Endothelial cell of hepatic sinusoid (primary cell): ENCODE measurements at regions not wholly inside any gene's neighbourhood (a gene's known extent, or its start where the extent isn't known, plus 50 kb on each side); places are given as distances from the start of the nearest gene placed in this dataset.

Source experiments
- in situ Hi-C: cut with HindIII; loops from 2 replicates; pipeline ENCODE4 v1.10.0; 2017; ENCODE audit warnings: low sequenced_read_pairs

DNA sequence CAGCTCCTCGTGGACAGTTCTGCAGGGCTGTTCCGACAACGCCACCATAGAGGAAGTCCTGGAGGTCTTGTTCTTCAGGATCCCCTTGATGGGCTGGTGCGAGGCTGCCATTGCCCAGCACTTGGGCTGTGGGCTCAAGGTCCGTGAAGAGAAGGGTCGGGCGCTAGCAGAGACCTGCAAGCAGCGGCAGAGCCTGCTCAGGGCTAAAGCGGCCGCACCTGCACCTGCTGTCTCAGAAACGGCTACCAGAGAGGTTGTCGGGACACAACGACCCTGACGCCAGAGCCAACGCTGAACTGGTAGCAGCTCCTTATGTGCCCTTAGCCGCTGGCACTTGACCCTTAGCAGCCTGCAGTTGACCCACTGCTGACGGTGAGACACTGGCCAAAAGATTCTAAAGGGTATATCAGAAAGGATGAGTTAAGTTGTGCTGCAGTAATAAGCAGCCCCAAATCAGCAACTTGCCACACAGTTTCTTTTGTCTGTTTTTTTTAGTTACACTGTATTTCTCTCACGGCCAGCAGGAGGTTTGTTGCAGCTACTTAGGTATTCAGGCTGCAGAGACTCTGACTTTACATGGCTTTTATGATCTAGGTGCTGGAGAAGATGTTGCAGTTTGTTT lies 55.5 kb upstream of the ST6GAL2 start:
- in situ Hi-C loops: no loop called here

DNA sequence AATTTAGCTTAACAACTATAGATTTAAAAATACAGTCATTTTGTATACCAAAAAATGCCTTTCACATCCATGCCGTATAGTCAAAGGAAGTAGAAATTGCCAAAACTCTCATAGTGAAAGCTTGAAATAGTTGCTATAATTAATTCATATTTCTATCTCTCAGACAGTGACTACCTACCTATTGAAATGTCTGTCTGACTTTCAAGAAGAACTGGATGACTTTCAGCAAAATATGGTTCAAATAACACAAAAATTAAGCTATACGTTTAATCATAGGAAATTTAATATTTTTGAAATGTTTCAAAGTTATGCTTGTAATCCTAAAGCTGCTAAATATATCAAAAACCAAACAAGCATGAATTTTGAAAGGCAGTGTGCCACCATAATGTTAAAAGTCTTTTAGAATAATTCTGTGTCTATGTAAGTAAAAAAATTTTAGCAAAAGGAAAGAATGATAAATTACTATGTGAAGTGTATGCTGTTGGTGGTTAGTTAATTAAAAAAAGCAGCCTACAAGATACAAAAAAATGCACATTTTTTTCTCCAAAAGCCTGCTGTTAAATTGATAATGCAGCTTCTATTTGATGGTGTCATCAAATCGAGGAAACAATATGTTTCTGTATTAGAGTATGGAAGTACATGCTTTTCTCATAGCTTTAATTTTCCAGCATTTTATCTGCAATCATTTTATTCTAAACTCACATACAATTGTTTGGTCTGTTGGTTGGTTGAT lies 57.7 kb upstream of the ST6GAL2 start:
- in situ Hi-C loops: no loop called here

GRCh38 chr2:106944215-106944614 lies 58.2 kb upstream of the ST6GAL2 start:
- in situ Hi-C loops: no loop called here

GRCh38 chr2:106948540-106948939 lies 62.6 kb upstream of the ST6GAL2 start:
- in situ Hi-C loops: no loop called here

GRCh38 chr2:106953236-106953635 lies 67.3 kb upstream of the ST6GAL2 start:
- in situ Hi-C loops: no loop called here

GRCh38 chr2:106953779-106954178 lies 67.8 kb upstream of the ST6GAL2 start:
- in situ Hi-C loops: no loop called here

DNA sequence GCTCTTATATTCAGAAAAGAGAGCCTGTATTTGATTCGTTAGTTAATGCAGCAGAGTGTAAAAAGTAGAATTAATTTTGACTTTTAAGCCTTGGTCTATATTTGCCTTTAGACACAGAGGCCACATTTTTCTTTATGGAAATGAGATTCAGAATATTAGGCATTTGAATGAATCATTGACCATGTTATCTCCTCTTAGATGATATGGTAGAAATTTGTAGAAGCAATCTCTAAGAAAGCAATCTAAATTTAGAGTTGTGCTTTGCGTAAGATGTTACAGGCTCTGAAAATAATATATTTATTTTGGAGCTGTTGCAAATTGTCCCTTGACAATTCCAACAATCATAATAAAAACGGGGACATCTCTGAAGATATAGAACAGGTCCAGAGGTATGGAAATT lies 68.3 kb upstream of the ST6GAL2 start:
- in situ Hi-C loops: no loop called here

DNA sequence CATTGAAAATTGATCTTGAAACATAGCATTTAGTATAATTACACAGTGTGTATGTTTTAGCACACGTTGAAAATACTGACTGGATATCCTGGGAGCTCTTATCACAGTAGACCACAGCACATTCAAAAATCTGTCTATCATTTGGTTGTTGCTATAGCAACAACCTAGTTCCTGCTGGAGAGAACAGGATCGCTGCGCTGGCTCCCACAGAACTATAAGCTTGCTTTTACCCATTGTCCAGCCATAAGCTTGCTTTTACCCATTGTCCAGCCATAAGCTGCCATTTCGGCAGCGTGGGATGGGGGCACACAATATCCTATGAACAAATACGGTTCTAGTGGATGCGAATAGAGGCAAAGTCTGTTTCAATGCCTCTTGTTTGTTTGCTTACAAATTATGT lies 70.4 kb upstream of the ST6GAL2 start:
- in situ Hi-C loops: no loop called here

GRCh38 chr2:106956879-106957278 lies 70.9 kb upstream of the ST6GAL2 start:
- in situ Hi-C loops: no loop called here

GRCh38 chr2:106959975-106960682 lies 74.2 kb upstream of the ST6GAL2 start:
- in situ Hi-C loops: no loop called here

DNA sequence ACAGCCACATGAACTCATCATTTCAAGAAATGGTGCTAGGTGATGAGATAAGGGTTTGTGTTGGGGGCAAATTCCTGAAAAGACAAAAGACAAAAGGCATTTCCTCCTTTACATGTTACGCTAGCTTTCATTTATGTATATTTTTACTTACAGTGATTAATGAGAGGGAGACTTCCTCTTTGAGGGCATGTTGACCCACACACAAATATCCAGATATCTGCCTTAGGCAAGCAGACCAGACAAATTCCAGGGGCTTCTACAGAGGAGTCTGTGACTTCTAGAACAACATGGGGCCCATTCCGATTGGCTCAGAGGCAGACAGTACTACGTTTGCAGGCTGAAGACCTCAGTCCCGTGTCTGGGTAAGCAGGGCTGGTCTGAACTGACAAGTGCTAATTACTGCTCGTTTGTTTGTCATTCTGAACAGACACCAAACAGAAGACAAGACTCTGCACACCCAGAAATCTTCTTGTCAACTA lies 74.8 kb upstream of the ST6GAL2 start:
- in situ Hi-C loops: no loop called here

GRCh38 chr2:106961328-106961727 lies 75.4 kb upstream of the ST6GAL2 start:
- in situ Hi-C loops: no loop called here

DNA sequence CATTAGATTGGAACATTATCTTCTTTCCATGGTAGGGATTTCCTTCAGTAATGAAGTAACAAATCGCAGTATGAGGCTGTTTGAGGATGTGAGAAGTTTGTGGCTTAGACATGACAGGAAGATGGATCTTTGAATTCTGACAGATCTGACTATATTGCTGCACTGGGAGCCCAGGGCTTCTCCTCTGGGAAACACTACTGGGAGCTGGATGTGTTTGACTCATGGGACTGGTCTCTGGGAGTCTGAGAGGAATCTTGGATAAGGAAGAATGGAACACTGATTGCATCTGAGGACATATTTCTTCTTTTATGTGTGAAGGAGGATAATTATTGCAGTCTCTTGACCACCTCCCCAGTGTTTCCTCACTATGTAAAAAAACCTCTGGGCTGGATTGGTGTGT lies 77.2 kb upstream of the ST6GAL2 start:
- in situ Hi-C loops: no loop called here

DNA sequence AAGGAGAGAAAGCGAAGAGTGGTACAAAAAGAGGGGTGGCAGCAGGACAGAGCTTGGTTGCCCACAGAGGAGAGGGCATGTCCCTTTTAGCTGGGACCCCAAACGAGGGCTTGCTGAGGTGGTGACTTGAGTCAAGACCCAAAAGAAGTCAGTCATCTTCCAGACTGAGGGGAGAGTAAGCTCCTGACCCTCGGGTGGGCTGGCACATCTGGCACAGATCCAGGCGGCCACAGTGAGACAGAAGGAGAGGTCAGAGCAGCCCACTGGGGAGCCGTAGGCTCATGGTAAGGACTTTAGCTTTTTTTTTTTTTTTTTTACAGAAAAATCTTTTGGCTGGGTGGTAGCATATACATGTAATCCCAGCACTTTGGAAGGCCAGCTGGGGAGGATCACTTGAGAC lies 77.9 kb upstream of the ST6GAL2 start:
- in situ Hi-C loops: no loop called here

- in situ Hi-C loops: no loop called here
Observed at GRCh38 chr2:106965611-106966010, 79.6 kb upstream of the ST6GAL2 start.

GRCh38 chr2:106969777-106970176 lies 83.8 kb upstream of the ST6GAL2 start:
- in situ Hi-C loops: no loop called here

GRCh38 chr2:106970471-106971261 lies 84.7 kb upstream of the ST6GAL2 start:
- in situ Hi-C loops: no loop called here

DNA sequence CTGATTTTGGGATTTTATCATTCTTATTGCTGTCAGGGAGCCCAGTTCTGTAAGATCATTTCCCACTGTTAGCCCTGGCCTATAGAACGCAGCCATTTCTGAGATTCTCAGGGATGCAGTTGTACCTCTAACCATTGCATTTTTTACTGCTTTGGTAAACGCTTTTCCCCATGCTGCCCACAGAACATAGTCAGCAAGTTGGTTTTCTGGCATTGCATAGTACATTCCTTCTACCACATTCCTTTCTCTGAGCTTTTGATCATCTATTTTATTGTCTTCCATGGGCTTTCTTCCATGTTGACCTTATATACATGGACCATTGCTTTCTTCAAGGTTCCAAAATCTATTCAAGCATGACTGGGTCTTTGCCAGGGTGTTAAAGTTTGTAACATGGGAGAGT lies 86.8 kb upstream of the ST6GAL2 start:
- in situ Hi-C loops: no loop called here

GRCh38 chr2:106974891-106975290 lies 88.9 kb upstream of the ST6GAL2 start:
- in situ Hi-C loops: no loop called here

DNA sequence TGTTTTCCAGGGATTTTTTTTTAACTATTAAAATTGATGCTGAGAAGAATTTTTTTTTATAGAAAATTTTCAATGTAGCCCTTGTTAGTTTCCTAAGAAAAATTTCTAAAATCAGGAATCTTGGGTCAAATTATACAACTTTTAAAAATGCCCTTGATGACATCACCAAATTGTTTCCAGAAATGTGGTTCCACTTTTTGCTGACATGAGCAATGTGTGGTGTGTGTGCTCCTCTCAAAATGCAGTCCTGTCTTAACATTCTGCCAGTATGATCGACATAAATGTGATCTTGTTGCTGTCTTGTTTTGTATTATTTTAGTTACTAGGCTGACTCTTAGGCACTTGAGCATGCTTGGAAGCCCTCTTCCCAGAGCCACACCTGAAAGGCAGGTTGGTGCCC lies 89.7 kb upstream of the ST6GAL2 start:
- in situ Hi-C loops: no loop called here

- in situ Hi-C loops: no loop called here
Observed at GRCh38 chr2:106976548-106976947, 90.6 kb upstream of the ST6GAL2 start.
